GM12892 (cell line): ENCODE measurements at regions not wholly inside any gene's neighbourhood (a gene's known extent, or its start where the extent isn't known, plus 50 kb on each side); places are given as distances from the start of the nearest gene placed in this dataset.

ENCODE experiments used
- POLR2A ChIP-seq: IDR thresholded peaks from 2 replicates; pipeline ENCODE4 v1.6.1; 2011; ENCODE audit warnings: low read depth, low read length, control low read depth
- TAF1 ChIP-seq: IDR thresholded peaks from 2 replicates; pipeline ENCODE4 v1.6.1; 2011; ENCODE audit warnings: low read depth, mild to moderate bottlenecking, control low read depth, low read length, borderline replicate concordance

- no peak for TF ChIP-seq POLR2A
- TF ChIP-seq TAF1, result no peak
Observed at GRCh38 chr3:24601066-24601939, 106.7 kb upstream of the THRB start.
